AG04449 (cell line): ENCODE measurements at regions not wholly inside any gene's neighbourhood (a gene's known extent, or its start where the extent isn't known, plus 50 kb on each side); places are given as distances from the start of the nearest gene placed in this dataset.

Experiments used
- CTCF ChIA-PET: fragments of 350-600 bp; formaldehyde crosslinking; extraction: SDS; loops from one replicate; lab custom pipeline; 2021; ENCODE audit warnings: antibody characterized with exemption; lab: Yijun Ruan, JAX
- POLR2A ChIA-PET: fragments of 400-600, 350-600 bp; formaldehyde crosslinking; extraction: SDS; loops from one replicate; lab custom pipeline; 2020; ENCODE audit warnings: antibody characterized with exemption, inconsistent platforms; lab: Yijun Ruan, JAX
- DNase-seq: peaks from one replicate; pipeline ENCODE4 v3.0.0-alpha.2; 2010; ENCODE audit warnings: low read depth, low spot score
- H3K4me3 ChIP-seq: 2 replicates; pipeline ENCODE4 v1.5.1; 2011; ENCODE audit warnings: low read depth, mild to moderate bottlenecking, control low read depth, low read length
- CTCF ChIP-seq: IDR thresholded peaks from one replicate; pipeline ENCODE4 v1.5.1; 2011; ENCODE audit warnings: mild to moderate bottlenecking, moderate library complexity, low read length, control low read depth, inconsistent platforms; ENCODE audit not compliant: insufficient read depth; ENCODE audit errors: missing control alignments

- TF ChIP-seq CTCF, result no peak
- ChIA-PET CTCF (no interaction called here), POLR2A (no interaction called here)
- no peak overlapping the region for H3K4me3 ChIP-seq
- DNase-seq, result no peak
Measured at GRCh38 chr3:163852233-163852632, 1226.1 kb downstream of the SI start.

GRCh38 chr3:163838769-163839168, 1239.5 kb downstream of the SI start:
- no peak for TF ChIP-seq CTCF
- CTCF ChIA-PET, result no interaction called here
- POLR2A ChIA-PET, result no interaction called here

GRCh38 chr3:163832547-163832946, 1245.7 kb downstream of the SI start:
- no peak for DNase-seq
- CTCF ChIA-PET, result no interaction called here

More at GRCh38 chr3:163838769-163839168, 1239.5 kb downstream of the SI start:
- no peak for DNase-seq
- no peak overlapping the region for H3K4me3 ChIP-seq

GRCh38 chr3:163821841-163822240, 1256.5 kb downstream of the SI start:
- DNase-seq, result no peak
- no peak overlapping the region for H3K4me3 ChIP-seq
- TF ChIP-seq CTCF, result no peak
- ChIA-PET POLR2A (no interaction called here), CTCF (no interaction called here)

More at GRCh38 chr3:163832547-163832946, 1245.7 kb downstream of the SI start:
- no peak overlapping the region for H3K4me3 ChIP-seq
- TF ChIP-seq CTCF, result no peak
- POLR2A ChIA-PET, result no interaction called here

GRCh38 chr3:163817015-163817414, 1261.3 kb downstream of the SI start:
- CTCF ChIA-PET, result no interaction called here
- no peak overlapping the region for H3K4me3 ChIP-seq
- POLR2A ChIA-PET, result no interaction called here
- TF ChIP-seq CTCF, result no peak
- no peak for DNase-seq

- POLR2A ChIA-PET, result no interaction called here
- H3K4me3 ChIP-seq, result no peak overlapping the region
- CTCF ChIA-PET, result no interaction called here
- no peak for DNase-seq
- no peak for TF ChIP-seq CTCF
Measured at GRCh38 chr3:163813935-163814334, 1264.4 kb downstream of the SI start.
